HCT116 (cell line): ENCODE measurements at regions not wholly inside any gene's neighbourhood (a gene's known extent, or its start where the extent isn't known, plus 50 kb on each side); places are given as distances from the start of the nearest gene placed in this dataset.

Experiments used
- ATAC-seq: fragments of 200-7000 bp; cut with Tn5 transposase; 2 replicates; pipeline ENCODE4 v1.9.1; 2020; ENCODE audit warnings: mild to moderate bottlenecking, moderate library complexity
- BruUV-seq: library from RNA; stranded (reverse); fragments of 400-500 nt; replicated peaks from 2 replicates; lab custom pipeline; 2021; lab: Mats Ljungman, UMichigan
- CTCF ChIA-PET: fragments of 300-600 bp; sonication (Branson Sonifier 250); formaldehyde crosslinking; loops from one replicate; lab custom pipeline; 2021; ENCODE audit warnings: antibody characterized with exemption; lab: Charles Lee
- POLR2A ChIA-PET: fragments of 300-600, 350-600 bp; sonication (Branson Sonifier 250); formaldehyde crosslinking; loops from one replicate; lab custom pipeline; 2021; ENCODE audit warnings: antibody characterized with exemption; lab: Charles Lee
- RAD21 ChIA-PET, 2 experiments: fragments of 300-600 bp; sonication (Branson Sonifier 250); formaldehyde crosslinking; loops; one replicate each; lab custom pipeline; 2023; ENCODE audit warnings: low total read pairs in 2 of 2; ENCODE audit not compliant: uncharacterized antibody in 2 of 2, unreplicated experiment in 2 of 2, low non-redundant PET in 1 of 2; lab: Charles Lee
- DNase-seq: peaks from one replicate; pipeline ENCODE4 v3.0.0-alpha.2; 2010; ENCODE audit warnings: low read depth, low spot score
- H2AFZ ChIP-seq: fragments of 200-600 bp; shearing (Covaris generic), sonication (generic); 2 replicates; pipeline ENCODE4 v1.6.1; 2017; ENCODE audit warnings: low read depth, mixed run types, mixed read lengths, antibody characterized with exemption, low read length; ENCODE audit not compliant: poor library complexity, severe bottlenecking
- H3K27ac ChIP-seq: 2 replicates; pipeline ENCODE4 v1.5.1; 2012; ENCODE audit warnings: low read depth, low read length
- H3K27me3 ChIP-seq: fragments of 200-600 bp; sonication (generic); 2 replicates; pipeline ENCODE4 v1.6.1; 2016; ENCODE audit warnings: mixed run types, low read length, mixed read lengths; ENCODE audit not compliant: insufficient read depth
- H3K36me3 ChIP-seq, 2 experiments: fragments of 200-500 bp in 1 of 2; fragments of 200-600 bp in 1 of 2; sonication (Bioruptor generic) in 1 of 2; sonication (generic) in 1 of 2; 2 replicates each; pipeline versions ENCODE4 v1.5.1 to v1.6.1; 2014 to 2016; ENCODE audit warnings: low read length in 2 of 2, inconsistent platforms in 1 of 2, mixed read lengths in 1 of 2, mixed run types in 1 of 2; ENCODE audit not compliant: insufficient read depth in 2 of 2, control insufficient read depth in 1 of 2
- H3K4me1 ChIP-seq, 2 experiments: fragments of 200-600 bp in 1 of 2; sonication (generic) in 1 of 2; 2 replicates each; pipeline versions ENCODE4 v1.5.1 to v1.6.1; 2012 to 2017; ENCODE audit warnings: low read length in 2 of 2, inconsistent platforms in 1 of 2, mild to moderate bottlenecking in 1 of 2, mixed read lengths in 1 of 2, mixed run types in 1 of 2, moderate library complexity in 1 of 2; ENCODE audit not compliant: insufficient read depth in 2 of 2, control insufficient read depth in 1 of 2
- H3K4me2 ChIP-seq: fragments of 200-600 bp; sonication (generic); 2 replicates; pipeline ENCODE4 v1.6.1; 2017; ENCODE audit warnings: mixed run types, low read length, mixed read lengths
- H3K4me3 ChIP-seq, 2 experiments: fragments of 200-600 bp in 1 of 2; sonication (generic) in 1 of 2; replicated peaks in 1 of 2; 2 replicates each; pipeline ENCODE4 v1.5.1; 2011 to 2016; ENCODE audit warnings: low read length in 2 of 2, control low read depth in 1 of 2, low read depth in 1 of 2, mild to moderate bottlenecking in 1 of 2, mixed read lengths in 1 of 2, mixed run types in 1 of 2
- H3K79me2 ChIP-seq: fragments of 200-600 bp; sonication (generic); 2 replicates; pipeline ENCODE4 v1.6.1; 2017; ENCODE audit warnings: mild to moderate bottlenecking, mixed run types, low read length, moderate library complexity, mixed read lengths; ENCODE audit not compliant: insufficient read depth
- H3K9ac ChIP-seq: fragments of 200-600 bp; sonication (generic); 2 replicates; pipeline ENCODE4 v1.6.1; 2016; ENCODE audit warnings: low read length, mixed read lengths
- H3K9me2 ChIP-seq: fragments of 200-600 bp; sonication (generic), shearing (Covaris generic); 2 replicates; pipeline ENCODE4 v1.6.1; 2017; ENCODE audit warnings: mixed run types, mild to moderate bottlenecking, moderate library complexity; ENCODE audit not compliant: insufficient read depth
- H3K9me3 ChIP-seq, 2 experiments: fragments of 200-500 bp in 1 of 2; fragments of 200-600 bp in 1 of 2; sonication (Bioruptor generic) in 1 of 2; sonication (generic) in 1 of 2; 2 replicates each; pipeline ENCODE4 v1.6.1; 2014 to 2017; ENCODE audit warnings: low read length in 2 of 2, mixed read lengths in 2 of 2, inconsistent platforms in 1 of 2, low read depth in 1 of 2, mild to moderate bottlenecking in 1 of 2, mixed run types in 1 of 2, moderate library complexity in 1 of 2; ENCODE audit not compliant: control insufficient read depth in 1 of 2, insufficient read depth in 1 of 2
- H4K20me1 ChIP-seq: fragments of 200-600 bp; sonication (generic), shearing (Covaris generic); 2 replicates; pipeline ENCODE4 v1.6.1; 2017; ENCODE audit warnings: mixed run types, mild to moderate bottlenecking, moderate library complexity; ENCODE audit not compliant: insufficient read depth
- CBX3 ChIP-seq: IDR thresholded peaks from 2 replicates; pipeline ENCODE4 v1.6.1; 2012; ENCODE audit warnings: low read depth
- CEBPB ChIP-seq: IDR thresholded peaks from 2 replicates; pipeline ENCODE4 v1.6.1; 2012; ENCODE audit warnings: low read depth
- ELF1 ChIP-seq: IDR thresholded peaks from 2 replicates; pipeline ENCODE4 v1.6.1; 2012; ENCODE audit warnings: low read depth, borderline replicate concordance
- EZH2 ChIP-seq: fragments of 200-600 bp; sonication (generic); IDR thresholded peaks from 2 replicates; pipeline ENCODE4 v1.6.1; 2017; ENCODE audit warnings: antibody characterized with exemption, mixed run types
- EZH2phosphoT487 ChIP-seq: fragments of 200-600 bp; IDR thresholded peaks from 2 replicates; pipeline ENCODE4 v1.6.1; 2018; ENCODE audit warnings: antibody characterized with exemption, borderline replicate concordance
- JUND ChIP-seq: IDR thresholded peaks from 2 replicates; pipeline ENCODE4 v1.6.1; 2012
- POLR2A ChIP-seq: IDR thresholded peaks from 2 replicates; pipeline ENCODE4 v1.7.0; 2011; ENCODE audit warnings: borderline replicate concordance; ENCODE audit not compliant: insufficient read depth, insufficient read length; ENCODE audit errors: extremely low read depth
- RAD21 ChIP-seq: IDR thresholded peaks from 2 replicates; pipeline ENCODE4 v1.6.1; 2012; ENCODE audit warnings: low read depth, mild to moderate bottlenecking
- SIN3A ChIP-seq: IDR thresholded peaks from 2 replicates; pipeline ENCODE4 v1.6.1; 2012; ENCODE audit warnings: low read depth
- TCF7L2 ChIP-seq: IDR thresholded peaks from 2 replicates; pipeline ENCODE4 v1.7.0; 2011; ENCODE audit warnings: borderline replicate concordance, inconsistent platforms; ENCODE audit not compliant: insufficient read depth, insufficient read length; ENCODE audit errors: extremely low read depth
- YY1 ChIP-seq: IDR thresholded peaks from 2 replicates; pipeline ENCODE4 v1.6.1; 2011; ENCODE audit warnings: low read length, low read depth, moderate library complexity, mild to moderate bottlenecking; ENCODE audit not compliant: insufficient replicate concordance; ENCODE audit errors: extremely low read depth
- ZFX ChIP-seq: fragments of 450-650 bp; IDR thresholded peaks from 2 replicates; pipeline ENCODE4 v1.6.1; 2017
- ZNF274 ChIP-seq: fragments of 200-500 bp; sonication (Bioruptor generic); IDR thresholded peaks from 2 replicates; pipeline ENCODE4 v1.6.1; 2014; ENCODE audit warnings: mild to moderate bottlenecking, low read depth, low read length, inconsistent platforms
- intact Hi-C: fragments of 100-400 bp; cut with micrococcal nuclease; formaldehyde crosslinking; loops from 2 replicates; pipeline ENCODE4 v1.10.0; 2022
- TF ChIP-seq, protein P1 (sequence below), 3 experiments: fragments of 200-600 bp in 1 of 3; sonication (generic) in 1 of 3; IDR thresholded peaks in 2 of 3; conservative IDR thresholded peaks in 1 of 3; 2 replicates each; pipeline ENCODE4 v1.5.1; 2012 to 2017; ENCODE audit warnings: low read depth in 2 of 3, low read length in 2 of 3, antibody characterized with exemption in 1 of 3, borderline replicate concordance in 1 of 3, control low read depth in 1 of 3, mild to moderate bottlenecking in 1 of 3, mixed read lengths in 1 of 3, mixed run types in 1 of 3, moderate library complexity in 1 of 3; ENCODE audit not compliant: insufficient read depth in 1 of 3

DNA sequence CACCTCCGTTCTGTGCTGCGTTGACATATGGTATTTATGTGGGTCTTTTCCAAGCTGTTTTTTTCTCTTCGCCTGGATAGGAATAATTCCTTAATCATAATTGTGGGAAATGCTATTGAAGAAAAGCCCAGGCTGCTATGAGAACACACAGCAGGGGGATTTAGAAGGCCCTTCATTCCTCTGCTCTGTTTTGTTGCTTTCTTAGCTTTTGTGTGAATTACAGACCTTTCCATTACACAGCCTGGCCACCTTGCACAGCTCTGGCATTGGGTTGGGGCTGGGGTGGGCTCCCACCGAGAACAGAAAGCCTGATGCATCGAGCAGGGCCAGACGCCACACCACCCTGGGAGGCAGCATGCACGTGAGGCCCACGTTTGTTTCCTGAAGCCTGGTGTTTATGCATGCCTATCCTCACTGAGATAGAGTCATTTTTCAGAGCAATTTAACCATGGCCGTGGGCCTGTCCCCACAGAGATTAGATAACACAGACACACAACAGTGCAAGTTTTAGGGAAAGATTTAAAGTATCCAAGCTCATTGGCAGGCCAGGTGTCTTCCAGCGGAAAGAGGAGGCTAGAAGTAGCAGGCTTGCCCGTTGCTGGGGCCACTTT, 287.6 kb upstream of the PWP1 start (continued):
- no peak for TF ChIP-seq ZNF274
- TF ChIP-seq POLR2A, result no peak
- no peak for TF ChIP-seq EZH2

DNA sequence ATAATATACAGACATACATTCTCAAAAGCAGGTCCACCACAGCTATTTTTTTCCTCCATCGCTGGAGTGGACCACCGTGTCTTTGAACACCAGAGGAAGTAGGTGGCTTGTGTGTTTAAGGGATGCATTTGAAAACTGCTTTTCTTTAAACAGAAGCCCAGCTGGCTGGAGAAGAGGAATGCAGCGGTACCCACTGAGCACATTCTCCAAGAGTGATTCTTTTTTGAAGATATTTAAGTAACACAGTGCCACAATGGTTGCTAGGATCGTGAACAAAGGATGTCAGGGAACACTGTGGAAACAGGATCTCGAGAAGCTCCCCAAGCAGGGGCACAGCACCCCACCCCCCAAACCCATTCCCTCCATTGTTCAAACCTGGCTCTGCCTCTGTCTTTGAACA, 286.6 kb upstream of the PWP1 start:
- ChIA-PET CTCF (interaction anchor here (0.8 kb wide), 1 partner anchor 269 kb away, joined by 3 read pairs; no protein-coding TSS in a partner anchor), RAD21 (no interaction called here), POLR2A (no interaction called here)
- Histone ChIP-seq H3K4me3 (no peak overlapping the region), H3K4me2 (no peak overlapping the region), H3K27ac (no peak overlapping the region), H3K4me1 (peaks cover 13 to 34% of the 10 kb centered on the region in 2 experiments; a peak in 3 of 4 replicates), H3K36me3 (no peaks in the 10 kb centered on the region), H4K20me1 (no peaks in the 10 kb centered on the region), H3K9ac (no peak overlapping the region), H3K27me3 (no peaks in the 10 kb centered on the region), H3K79me2 (no peaks in the 10 kb centered on the region), H3K9me3 (no peaks in the 10 kb centered on the region), H3K9me2 (no peaks in the 10 kb centered on the region), H2AFZ (no peak overlapping the region)
- ATAC-seq (no peak), DNase-seq (no peak)
- intact Hi-C loops, result no loop called here
- TF ChIP-seq ELF1 (no peak), RAD21 (no peak), CBX3 (no peak), YY1 (no peak), CEBPB (no peak), ZNF274 (no peak), JUND (no peak), TCF7L2 (no peak), POLR2A (no peak), EZH2phosphoT487 (no peak), SIN3A (no peak), ZFX (no peak)
- TF ChIP-seq, protein P1, sequence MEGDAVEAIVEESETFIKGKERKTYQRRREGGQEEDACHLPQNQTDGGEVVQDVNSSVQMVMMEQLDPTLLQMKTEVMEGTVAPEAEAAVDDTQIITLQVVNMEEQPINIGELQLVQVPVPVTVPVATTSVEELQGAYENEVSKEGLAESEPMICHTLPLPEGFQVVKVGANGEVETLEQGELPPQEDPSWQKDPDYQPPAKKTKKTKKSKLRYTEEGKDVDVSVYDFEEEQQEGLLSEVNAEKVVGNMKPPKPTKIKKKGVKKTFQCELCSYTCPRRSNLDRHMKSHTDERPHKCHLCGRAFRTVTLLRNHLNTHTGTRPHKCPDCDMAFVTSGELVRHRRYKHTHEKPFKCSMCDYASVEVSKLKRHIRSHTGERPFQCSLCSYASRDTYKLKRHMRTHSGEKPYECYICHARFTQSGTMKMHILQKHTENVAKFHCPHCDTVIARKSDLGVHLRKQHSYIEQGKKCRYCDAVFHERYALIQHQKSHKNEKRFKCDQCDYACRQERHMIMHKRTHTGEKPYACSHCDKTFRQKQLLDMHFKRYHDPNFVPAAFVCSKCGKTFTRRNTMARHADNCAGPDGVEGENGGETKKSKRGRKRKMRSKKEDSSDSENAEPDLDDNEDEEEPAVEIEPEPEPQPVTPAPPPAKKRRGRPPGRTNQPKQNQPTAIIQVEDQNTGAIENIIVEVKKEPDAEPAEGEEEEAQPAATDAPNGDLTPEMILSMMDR (IDR thresholded peaks at IDR 0.05 in 2 of 3, conservative IDR thresholded peaks at IDR 0.05 in 1 of 3; ENCODE audit: borderline replicate concordance in 1 of 3, insufficient read depth in 1 of 3, low read depth in 2 of 3, low read length in 2 of 3), result no peak
- no TSS peak for BruUV-seq
